ENCODE measurements at regions not wholly inside any gene's neighbourhood (a gene's known extent, or its start where the extent isn't known, plus 50 kb on each side); places are given as distances from the start of the nearest gene placed in this dataset.

GRCh38 chr20:52708137-52708536 lies 264.0 kb upstream of the TSHZ2 start:
- DNase-seq: no peak

DNA sequence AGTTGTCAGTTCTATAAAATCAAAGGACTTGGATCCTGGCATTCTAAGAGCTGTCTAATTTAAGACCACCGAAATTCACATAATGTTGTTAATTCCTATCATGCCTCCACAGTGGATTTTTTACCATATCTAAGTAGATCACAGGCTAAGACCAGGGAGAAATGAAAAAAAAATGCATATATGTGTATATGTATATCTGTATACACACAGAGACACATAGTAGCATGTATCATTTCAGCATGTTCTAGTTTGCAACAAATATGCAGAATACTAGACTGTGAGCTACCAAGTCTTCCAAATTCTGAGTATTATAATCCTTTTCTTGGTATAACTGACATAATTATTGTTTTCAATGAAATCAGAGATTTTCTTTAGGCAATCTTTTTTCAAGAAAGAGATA lies 267.6 kb upstream of the TSHZ2 start:
- DNase-seq: no peak

DNA sequence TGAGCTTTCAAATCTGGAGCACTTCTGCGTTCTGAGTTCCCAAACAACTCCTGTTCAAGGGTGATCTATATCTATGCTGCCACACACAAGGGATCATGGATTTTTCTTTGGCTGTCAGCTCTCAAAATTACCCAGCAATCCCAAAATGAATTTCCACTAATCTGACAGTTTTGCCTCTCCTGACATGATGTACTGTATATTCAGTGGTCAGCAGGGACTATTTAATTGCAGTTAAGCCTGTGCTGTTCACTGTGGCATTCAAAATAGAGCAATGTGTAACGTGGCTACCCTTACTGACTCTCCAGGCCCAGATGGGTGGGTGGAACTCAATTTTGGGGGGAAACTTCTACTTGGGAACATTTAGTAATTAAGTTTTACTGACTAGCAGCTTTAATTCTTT lies 283.8 kb upstream of the TSHZ2 start:
- no peak for DNase-seq

GRCh38 chr20:52684905-52685304 lies 287.3 kb upstream of the TSHZ2 start:
- DNase-seq: no peak

GRCh38 chr20:52684176-52684575 lies 288.0 kb upstream of the TSHZ2 start:
- DNase-seq: no peak

GRCh38 chr20:52683761-52684160 lies 288.4 kb upstream of the TSHZ2 start:
- no peak for DNase-seq

GRCh38 chr20:52682237-52682636 lies 289.9 kb upstream of the TSHZ2 start:
- no peak for DNase-seq

GRCh38 chr20:52681288-52681687 lies 290.9 kb upstream of the TSHZ2 start:
- DNase-seq: no peak

DNA sequence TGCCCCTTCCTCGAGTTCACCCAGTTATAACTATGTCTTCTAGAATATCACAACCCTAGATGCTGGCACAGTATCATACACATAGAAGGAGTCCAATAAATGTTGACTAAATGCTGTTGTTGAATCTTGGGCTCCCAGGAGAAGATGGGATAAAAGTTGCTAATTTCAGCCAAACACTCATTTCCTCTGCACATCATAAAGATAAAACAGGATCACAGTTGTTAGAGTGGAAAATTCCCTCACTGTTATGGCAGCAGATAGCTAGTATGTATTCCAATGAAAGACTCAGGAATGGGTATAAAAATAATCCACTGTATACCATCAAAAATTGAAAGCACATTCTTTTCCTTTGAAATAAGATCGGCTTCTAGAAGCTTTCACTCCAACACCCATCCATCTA lies 294.9 kb upstream of the TSHZ2 start:
- DNase-seq: no peak

- DNase-seq: no peak
These were observed 295.7 kb upstream of the TSHZ2 start for GRCh38 chr20:52676283-52676995.

- DNase-seq: no peak
These were observed 296.8 kb upstream of the TSHZ2 start for GRCh38 chr20:52675375-52675774.

DNA sequence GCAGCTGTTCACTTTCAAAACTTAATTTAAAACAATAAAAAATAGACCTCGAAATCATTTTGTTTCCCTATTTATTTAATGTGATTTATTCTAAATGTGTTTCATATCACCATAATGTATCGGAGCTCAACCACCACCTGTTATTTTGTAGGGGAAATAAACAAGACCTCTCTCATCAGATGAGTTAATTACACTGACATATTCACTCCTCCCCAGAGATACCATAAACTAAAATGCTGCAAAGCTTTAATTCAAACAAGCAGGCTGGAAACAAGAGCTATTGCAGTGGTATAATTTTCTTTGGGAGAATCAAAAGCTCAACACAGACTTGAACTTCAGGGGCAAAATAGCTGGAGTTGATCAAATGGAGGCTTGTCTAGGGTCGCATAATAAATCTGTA lies 303.5 kb upstream of the TSHZ2 start:
- no peak for DNase-seq

GRCh38 chr20:52667358-52667757 lies 304.8 kb upstream of the TSHZ2 start:
- DNase-seq: no peak

- no peak for DNase-seq
These were observed 306.7 kb upstream of the TSHZ2 start for GRCh38 chr20:52665441-52665840.

DNA sequence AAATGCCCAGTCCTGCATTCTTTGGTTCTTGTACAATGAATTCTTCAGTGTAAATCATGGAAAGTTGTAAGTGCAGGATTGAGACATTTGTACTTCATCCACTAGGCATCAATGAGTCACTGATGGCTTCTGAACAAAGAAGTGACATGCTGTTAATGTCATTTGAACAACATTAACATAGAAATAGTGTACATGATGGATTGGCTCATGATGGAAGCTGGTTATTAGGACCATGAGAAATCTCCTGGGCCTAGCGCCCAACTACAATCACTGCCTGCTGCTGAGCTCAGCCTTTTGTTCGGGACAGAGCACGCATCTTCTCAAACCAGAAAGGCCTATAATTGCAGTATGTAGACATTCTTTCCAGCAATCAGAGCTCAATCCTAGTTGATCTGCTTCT lies 316.8 kb upstream of the TSHZ2 start:
- no peak for DNase-seq

- DNase-seq: no peak
These were observed 317.6 kb upstream of the TSHZ2 start for GRCh38 chr20:52654567-52654966.

- no peak for DNase-seq
These were observed 319.9 kb upstream of the TSHZ2 start for GRCh38 chr20:52652271-52652670.

DNA sequence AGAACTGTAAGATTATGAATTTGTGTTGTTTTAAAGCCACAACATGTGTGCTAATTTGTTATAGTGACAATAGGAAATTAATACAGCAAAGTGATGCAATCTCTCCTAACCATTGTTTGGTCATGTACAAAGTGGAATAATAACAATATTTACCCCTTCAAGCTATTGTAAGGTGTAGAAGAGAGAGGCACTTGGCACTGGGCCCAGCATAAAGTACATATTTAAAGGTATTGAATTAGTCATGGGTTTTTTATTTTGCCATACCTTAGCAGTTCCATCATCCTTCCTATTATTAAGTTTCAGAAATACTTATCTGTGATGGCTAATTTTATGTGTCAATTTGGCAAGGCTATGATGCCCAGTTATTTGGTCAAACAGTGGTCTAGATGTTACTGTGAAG lies 322.4 kb upstream of the TSHZ2 start:
- DNase-seq: no peak

DNA sequence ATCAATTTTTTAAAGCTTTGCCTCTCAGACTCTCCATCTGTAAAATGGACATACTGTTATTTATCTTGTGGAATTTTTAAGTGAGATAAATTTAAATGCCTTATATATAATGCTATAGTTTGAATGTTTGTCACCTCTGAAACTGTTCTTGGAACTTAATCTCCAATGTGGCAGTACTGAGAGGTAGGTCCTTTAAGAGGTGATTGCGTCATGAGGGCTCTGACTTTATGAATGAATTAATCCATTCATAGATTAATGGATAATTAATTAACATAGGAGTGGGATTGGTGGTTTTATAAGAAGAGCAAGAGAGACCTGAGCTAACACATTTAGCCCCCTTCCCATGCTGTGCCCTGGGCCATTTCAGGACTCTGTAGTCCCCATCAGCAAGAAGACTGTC lies 326.3 kb upstream of the TSHZ2 start:
- no peak for DNase-seq

- no peak for DNase-seq
These were observed 329.1 kb upstream of the TSHZ2 start for GRCh38 chr20:52643034-52643433.

GRCh38 chr20:52637201-52637600 lies 335.0 kb upstream of the TSHZ2 start:
- no peak for DNase-seq

DNA sequence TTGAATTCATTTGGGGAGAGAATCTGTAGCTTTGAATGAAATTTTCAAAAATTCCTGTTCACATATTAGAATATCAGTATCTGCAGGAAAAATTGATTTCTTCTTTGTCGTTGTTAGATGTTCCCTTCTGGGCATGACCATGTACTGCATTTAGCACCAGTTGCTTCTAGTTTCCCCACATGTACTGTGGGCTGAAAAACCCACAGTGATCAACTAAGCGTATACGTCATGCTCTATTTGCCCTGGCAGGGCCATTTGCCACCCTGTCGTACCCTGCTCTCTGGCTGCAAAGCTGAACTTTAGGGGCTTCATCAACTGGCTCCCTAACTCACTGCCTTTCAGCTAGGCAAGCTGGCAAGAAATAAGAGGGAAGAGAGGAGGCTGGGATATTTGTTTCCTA lies 340.7 kb upstream of the TSHZ2 start:
- DNase-seq: no peak

- no peak for DNase-seq
These were observed 342.0 kb upstream of the TSHZ2 start for GRCh38 chr20:52630138-52630537.

- DNase-seq: no peak
These were observed 347.9 kb upstream of the TSHZ2 start for GRCh38 chr20:52624281-52624680.

GRCh38 chr20:52622081-52622480 lies 350.1 kb upstream of the TSHZ2 start:
- no peak for DNase-seq

- no peak for DNase-seq
These were observed 350.8 kb upstream of the TSHZ2 start for GRCh38 chr20:52621401-52621800.
